Bone marrow (tissue), 2 donors: ENCODE measurements at regions not wholly inside any gene's neighbourhood (a gene's known extent, or its start where the extent isn't known, plus 50 kb on each side); places are given as distances from the start of the nearest gene placed in this dataset.
"Not testable (repeated sequence)": the region's sequence is repeated elsewhere in the genome, so short reads cannot be mapped to it uniquely, and the experiment has no call there.

Experiments
- DNase-seq, 2 donors: peaks; one replicate each; lab custom pipeline; 2025; lab: John Stamatoyannopoulos, UW

DNA sequence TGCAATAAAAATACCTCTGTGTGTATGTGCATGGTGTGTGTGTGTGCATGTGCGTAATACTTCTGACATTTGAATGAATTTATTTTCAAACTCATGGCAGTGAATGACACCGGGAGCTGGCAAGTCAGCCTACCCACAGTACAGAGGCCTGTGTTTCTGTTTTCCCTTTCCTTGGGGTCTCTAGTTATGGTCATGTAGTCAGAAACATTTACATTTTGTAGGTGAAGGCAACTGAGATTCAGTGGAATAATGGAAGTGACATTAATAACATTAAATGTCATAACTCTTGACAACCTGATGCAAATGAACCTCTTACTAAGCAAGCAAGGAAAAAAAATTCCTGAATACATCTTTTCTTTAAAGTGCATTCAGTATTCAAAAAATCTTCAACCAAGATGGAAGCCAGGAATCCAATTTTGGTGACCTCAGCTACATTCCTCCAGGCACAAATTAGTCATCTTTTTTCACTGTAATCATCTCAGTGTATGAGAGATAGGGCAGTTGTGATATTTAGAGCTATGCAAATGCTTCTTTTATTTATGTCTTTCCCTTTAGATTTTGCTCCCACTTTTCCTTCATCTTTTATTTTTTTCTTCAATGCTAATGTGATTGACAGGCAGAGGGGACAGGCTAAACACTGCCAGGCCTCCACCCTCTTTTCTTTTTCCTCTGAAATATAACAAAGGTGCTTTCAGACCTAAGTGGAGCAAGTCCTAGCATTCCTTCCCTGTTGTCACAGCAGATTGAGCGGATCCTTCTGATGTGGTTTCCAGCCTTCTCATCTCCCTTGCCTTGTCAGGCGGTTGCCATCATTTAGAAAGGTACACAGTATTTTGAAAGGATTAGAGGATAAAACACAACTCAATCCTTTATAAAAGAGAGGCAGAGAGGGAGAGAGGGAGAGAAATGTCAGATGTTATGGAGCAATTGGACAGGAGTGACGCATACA lies 569.8 kb upstream of the ADAMTS16 start:
- DNase-seq, result no peak

DNA sequence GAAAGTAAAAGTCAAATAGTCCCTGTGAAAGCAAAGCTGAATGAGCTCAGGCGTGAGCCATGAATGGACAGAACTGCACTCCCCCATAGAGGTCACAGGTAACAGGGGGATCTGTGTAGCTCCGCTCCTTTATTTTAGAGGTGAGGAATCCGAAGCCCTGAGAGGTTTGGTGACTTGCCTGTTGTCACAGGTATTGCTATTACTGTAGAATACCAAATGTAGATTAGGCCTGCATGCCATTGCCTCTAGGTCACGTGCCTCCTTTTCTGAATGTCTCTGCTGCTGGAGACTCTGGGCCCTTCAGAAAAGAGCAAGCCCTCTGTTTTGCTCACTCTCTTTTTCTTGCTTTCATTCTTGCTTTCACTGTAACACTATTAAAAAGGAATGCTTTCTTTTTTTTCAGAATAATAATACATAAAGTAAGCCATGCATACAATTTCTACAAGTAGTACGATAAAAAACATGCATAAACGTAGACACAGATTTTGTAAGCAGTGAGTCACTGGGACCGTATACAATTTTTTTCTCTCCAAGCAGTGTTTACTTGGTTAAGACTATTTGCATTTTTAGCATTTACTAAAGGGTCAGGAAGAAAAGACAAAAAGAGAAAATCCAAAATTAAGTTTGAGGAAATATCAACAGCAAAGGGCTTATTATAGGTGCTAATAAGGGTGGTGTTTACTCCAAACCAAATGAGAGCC lies 568.7 kb upstream of the ADAMTS16 start:
- no peak for DNase-seq

DNA sequence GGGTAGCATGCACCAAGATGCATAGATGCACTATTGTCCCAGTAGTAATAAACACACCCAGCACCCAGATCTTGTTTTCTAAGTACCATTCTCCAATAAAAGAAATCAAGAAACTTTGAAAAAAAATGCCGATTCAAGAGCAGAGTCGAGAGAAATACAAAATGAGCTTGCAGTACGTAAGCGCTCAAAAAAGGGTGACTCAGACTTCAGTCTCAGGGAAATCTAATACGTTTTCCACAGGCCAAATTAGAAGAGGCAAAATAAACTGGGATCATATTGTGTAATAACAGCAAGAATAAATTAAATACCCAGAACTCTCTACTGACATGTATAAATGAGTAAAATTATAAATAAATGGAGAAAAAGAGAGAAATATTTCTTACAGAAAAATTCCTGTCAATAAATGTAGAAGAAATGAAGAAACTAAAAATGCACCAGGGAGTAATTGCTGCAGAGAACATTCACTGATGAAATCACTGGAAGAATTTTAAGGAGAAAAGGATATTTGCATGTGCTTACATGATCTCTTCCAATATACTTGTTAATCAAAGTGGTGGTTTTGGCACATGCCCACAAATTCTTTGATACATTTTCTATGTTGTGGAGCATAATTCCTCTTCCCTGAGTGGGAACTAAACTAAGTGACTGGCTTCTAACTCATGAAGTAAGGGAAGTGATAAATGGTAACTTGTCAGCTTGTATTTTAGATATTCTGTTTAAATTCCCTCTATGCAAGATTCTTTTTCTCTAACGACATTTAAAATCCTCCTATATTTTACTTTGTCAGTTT lies 567.6 kb upstream of the ADAMTS16 start:
- DNase-seq, result no peak

DNA sequence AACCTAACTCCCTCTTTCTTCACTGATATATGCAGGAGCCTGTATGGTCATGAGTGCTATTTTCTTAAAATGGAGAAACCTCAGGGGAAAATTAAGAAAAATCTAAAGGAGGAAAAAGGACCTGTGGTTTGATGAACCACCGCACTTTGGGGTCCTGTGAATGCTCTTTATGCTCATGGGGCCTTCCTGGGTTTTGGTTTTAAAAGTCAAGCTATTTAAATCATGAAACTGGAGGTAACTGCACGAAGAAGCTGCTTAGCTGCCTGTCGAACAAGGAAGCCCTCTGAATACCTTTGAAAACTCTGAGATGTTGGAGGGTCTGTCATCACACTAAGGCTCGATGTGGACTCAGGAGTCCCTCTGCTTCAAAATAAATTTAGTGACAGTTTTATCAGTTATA lies 564.5 kb upstream of the ADAMTS16 start:
- no peak for DNase-seq

DNA sequence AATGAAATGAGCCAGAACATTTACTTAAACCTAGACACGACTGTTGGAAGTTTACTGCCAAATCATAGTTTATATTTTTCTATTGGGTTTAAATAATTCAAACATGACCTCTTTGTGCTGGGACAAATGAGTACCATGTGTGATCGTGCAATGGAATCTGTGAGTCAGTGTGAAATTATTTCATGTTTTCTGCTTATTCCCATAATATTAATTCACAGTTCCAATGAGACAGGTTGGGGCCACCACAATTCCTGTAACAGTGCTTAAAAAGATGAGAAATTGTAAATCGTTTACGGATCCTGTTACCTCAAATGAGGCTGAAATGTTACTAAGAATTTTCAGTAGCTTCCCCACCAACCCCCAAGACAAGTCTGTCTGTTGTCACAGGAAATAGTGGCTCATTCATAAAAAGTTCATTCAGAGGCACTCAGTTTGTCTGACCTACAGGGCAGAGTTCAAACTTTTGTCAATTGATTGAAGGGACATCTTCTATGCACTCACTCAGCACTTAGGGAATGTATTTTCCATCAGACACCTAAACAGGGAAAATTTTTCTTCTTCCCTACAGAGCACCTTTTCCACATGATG lies 563.9 kb upstream of the ADAMTS16 start:
- no peak for DNase-seq

DNA sequence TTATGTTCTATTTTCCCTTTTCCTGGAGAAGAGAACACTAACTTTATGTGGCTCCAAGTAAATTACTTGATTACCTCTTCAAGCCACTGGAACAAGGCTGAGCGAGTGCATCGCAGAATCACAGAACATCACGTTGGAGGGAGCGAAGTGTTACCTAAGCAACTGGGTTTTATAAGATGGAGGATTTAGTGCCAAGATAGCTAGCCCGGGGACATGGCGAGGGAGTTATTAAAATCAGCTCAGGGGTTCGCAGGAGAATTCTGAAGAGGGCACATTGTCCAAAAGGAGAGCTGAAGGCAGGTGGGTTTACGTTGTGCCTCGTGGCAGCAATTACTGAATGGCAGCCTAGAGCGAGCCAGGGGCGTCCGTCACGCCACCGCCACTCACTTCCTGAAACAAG lies 563.2 kb upstream of the ADAMTS16 start:
- DNase-seq, result no peak

DNA sequence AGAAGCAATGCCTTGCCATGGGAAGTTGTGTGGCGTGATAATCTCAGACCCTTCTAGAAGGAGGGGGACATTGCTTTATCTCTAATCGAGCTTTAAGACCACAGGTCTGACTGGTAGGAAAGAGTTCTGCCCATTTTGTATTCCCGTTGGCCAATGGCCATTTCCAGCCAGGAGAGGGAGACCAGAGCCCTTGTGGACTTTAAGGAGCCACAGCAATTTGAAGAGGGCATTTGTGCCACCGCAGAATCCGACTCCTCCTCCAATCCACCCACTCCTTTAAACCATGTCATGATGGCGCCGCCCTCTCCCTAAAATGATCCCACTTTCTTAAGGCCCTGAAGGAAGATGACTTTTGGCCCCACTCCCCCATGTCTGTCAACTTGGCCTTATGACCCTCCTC lies 560.5 kb upstream of the ADAMTS16 start:
- no peak for DNase-seq

DNA sequence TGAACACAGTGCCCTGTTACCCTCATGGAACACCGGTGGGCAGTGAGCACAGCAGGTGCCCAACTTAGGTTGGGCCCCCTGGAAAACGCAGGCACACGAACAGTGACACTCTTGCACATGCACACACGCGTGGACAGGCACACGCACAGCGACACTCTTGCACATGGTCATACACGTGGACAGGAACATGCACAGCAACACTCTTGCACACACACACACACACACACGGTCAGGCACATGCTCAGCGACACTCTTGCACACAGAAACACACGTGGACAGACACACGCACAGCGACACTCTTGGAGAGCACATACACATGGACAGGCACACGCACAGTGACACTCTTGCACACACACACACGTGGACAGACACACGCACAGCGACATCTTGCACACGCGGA lies 559.4 kb upstream of the ADAMTS16 start:
- DNase-seq, result no peak

DNA sequence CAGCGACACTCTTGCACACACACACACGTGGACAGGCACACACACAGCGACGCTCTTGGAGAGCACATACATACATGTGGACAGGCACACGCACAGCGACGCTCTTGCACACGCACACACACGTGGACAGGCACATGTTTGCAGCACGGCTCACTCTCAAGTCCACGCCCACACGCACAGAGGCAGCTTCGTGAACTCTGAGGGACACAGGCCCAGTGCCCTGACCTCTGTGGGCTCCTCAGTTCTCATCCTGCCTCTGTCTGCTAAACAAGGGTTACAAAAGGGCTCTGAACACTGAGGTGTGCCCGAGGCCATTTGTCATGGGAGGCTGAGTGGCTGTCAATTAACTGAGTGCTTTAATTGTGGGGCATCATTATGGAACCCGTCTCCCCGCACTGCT lies 558.8 kb upstream of the ADAMTS16 start:
- DNase-seq, result no peak

DNA sequence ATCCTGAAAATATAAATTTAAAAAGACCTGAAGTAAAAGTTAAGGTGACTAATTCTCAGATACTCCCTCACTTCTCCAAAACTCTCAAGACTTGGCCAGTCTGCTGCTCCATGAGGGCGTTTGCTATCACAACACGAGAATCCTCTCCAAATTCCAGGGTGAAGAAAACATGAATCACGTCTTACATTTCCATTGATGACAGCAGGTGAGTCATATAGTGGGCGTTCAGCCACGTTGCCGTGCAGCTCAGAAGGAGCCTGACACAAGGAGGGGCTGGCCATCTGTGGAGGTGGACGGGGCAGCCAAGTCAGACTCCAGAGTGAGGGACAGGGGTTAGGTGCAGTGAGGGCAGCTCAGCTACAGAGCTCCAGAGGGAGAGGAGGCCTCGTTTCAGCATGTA lies 555.1 kb upstream of the ADAMTS16 start:
- DNase-seq, result no peak

DNA sequence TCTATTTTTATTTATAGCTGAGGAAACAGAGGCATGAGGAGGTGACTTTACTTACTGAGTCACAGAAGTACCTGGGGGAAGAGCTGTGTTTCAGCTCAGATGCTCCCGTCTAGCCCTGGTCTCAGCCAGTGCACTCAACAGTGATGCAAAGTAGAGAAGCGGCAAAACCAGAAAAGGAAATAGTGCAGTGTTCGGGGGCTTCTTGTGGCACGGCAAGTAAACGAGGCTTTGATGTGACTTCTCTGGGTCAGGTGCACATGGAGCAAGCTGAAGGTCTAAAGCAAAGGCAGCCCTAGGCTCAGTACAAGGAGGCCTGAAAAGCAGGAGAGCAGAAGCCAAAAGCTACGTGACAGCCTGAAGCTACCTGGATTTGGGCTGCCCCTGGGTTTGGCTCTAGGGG lies 526.7 kb upstream of the ADAMTS16 start:
- DNase-seq, result no peak

DNA sequence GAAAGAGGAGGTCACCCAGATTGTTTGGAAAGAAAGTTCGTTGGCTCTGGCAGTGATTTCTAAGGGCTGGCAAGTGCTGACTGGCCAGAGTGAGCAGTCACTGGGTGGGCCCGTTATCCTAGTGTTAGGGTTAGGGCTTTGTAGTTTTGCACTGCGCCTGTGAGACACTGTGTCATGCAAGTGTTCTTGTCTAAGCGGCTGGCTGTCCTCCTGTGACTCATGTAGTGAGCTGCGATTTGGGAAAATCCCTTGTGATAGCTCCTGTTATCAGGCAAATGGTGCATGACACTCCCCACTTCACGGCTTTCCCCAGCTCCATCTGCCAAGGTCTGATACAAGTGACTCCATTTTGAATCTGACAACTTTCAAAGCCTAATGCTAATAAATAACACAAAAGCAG lies 526.0 kb upstream of the ADAMTS16 start:
- DNase-seq, result no peak

DNA sequence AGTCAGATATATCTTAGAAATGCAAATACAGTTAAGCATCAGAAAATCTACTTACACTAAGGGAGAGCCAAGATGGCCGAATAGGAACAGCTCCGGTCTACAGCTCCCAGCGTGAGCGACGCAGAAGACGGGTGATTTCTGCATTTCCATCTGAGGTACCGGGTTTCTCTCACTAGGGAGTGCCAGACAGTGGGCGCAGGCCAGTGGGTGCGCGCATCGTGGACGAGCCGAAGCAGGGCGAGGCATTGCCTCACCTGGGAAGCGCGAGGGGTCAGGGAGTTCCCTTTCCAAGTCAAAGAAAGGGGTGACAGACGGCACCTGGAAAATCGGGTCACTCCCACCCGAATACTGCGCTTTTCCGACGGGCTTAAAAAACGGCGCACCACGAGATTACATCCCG lies 524.8 kb upstream of the ADAMTS16 start:
- not testable (repeated sequence) for DNase-seq

DNA sequence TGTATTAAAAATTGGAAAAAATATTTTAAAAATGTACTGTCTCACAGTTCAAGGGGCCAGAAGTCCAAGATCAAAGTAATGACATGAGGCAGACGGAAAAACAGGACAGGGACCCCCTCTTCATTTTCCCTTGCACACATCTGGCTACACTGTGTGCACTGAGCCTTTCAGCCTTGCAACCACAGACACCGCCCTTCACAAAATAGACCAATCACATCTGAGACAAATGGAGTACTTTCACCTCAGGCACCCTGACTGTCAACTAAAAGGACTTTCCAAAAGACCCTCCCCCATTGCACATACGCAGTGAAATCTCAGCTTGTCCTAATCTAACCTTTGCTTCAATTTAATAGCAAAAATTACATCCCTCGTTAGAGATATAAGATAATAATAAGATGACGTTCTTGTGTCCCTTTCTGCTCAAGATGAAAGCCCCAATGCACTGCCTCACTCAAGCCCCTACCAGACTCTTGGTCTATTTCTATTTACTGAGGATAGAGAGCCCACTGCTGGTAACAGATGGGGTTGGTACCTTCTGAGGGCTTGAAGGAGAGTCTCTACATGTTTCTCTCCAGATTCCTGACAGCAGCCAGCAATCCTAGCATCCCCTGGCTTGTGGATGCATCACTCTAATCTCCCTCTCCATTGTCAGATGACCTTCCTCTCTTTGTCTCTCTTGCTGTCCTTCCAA lies 514.8 kb upstream of the ADAMTS16 start:
- DNase-seq, result no peak

DNA sequence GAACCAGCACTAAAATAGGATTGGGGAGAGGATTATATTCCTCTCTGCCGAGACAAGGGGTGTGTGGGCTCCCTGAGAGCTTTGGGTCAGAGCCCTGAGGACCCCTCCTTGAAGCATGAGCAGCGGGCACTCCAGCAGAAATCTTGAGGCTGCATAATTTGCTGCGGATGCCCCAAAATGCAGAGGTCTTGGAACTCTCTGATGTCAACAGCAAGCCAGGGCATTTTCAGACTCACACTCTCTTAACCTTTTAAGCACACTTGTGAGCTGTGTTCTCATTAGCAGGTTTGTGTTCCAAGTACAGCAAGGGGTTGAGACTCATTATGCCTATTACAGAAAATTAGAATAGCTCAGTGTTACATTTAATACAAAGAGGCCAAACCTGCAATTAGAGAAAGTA lies 513.0 kb upstream of the ADAMTS16 start:
- DNase-seq, result no peak

DNA sequence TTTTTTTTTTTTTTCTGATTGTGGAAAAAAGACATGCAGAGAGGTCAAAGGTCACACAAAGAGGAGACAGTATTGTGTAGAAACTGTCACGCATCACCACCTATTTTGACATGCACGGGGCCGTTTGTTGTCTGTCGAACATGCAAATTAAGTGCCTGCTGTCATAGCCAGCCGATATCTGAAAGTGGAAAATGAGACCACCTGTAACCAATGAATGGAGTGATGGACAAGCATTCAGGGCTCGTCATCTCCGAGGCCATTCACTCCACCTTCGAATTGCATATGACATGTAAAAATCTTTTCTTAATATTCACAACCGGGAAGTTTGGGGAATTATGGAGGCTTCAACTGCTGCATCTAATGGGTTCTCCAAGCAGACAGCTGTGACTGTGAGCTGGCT lies 512.2 kb upstream of the ADAMTS16 start:
- DNase-seq, result no peak

DNA sequence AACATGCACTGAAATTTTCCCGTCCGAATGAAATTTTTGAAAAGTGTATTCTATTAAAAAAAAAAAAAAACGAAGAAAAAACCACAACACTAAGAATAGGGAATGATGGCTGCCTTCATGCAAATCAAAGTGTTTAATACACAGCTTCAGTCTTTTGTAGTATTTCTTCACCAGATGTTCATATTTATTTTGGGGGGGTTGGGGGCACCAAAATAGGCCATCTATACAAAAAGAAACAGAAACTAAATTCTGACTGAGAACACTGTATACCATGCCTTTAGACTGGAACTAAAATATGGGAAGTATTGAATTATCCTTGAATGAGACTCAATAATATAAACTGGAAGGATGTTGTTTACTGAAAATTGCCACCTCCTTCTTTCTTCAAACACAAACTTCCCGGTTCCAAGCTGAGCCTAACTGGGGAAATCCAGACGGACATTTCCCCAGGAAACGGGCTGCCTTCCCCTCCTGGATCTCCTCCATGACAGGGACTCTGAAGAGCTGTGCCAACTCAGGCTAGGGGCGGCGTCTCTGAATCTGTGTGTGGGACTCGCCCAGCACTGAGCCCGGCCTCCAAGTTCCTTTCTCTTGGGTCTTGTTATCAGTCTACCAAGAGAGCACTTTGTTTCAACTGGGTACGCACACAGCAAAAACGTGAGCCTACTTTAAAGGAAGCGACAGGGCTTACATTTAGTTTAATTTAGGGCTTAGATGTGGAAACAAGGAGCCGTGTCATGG lies 511.3 kb upstream of the ADAMTS16 start:
- DNase-seq, result no peak

DNA sequence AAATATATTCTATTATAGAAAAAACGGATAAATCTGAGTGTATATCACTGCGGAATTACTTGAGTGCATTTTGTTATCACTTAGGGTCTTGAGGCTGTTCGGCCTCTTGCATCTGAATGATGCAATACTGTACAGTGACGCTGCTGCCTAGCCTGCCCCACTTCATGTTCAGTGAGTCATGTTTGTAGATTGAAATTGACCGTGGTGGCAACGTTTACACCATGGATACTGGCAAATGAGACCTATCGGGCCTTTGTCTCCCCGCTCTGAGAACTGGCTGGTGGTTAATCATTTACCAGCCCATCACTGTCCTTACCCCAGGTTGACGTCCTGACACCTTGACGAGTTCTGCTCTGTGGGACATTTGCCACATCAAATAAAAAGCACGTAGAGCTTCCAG lies 510.1 kb upstream of the ADAMTS16 start:
- no peak for DNase-seq

DNA sequence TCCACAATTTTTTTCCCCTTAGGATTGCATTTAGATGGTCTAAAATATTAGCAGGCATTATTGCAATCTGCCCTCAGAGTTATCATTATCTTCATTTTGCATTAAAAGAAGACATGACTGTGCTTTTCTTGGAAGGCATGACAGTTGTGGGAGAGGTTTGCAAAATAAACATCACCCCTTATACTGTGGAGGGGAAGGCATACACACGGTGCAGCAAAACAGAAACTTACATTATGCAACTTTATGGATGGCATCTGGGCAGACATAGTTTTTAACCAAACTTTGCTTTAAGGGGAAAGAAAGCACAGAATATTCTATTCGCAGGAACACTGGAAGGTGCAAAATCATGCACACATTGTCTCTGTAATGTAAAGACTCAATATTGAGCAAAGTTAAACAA lies 505.8 kb upstream of the ADAMTS16 start:
- DNase-seq, result no peak

DNA sequence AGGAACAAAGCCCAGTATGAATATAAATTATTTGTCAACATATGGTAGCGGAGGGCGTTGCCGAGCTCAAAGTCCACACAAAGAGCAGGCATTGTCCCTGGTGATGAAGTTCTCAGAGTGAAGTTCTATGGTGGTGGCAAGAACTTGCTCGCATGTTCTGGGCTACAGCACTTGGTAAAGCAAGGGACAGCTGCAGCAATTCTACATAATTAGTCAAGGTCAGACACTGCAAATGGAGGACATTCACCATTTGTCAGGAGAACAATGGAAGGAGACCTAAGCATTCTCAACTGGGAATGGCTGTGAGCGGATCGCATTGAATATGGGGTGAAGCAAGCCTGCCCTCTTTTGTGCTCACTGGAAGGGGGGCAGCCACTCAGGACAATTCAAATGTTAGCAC lies 503.8 kb upstream of the ADAMTS16 start:
- no peak for DNase-seq

DNA sequence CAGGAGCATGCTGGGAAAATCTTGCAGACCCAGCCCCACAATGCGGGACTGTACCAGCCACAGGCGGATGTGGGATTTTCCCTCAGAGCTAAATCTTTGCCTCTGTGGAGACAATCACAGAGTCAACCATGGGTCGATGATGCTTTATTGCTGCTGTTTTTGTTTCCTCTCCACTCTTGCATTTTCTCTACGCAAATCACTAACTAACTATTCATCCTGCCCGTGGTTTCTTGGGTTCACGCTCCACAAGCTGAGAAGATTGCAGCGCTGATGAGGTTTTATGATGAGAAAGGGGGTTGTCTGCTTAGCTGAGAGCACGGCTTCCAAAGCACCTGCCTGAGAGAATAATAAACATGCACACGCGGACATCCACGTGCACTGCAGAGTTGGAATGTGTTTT lies 500.2 kb upstream of the ADAMTS16 start:
- no peak for DNase-seq
